GM12865 (cell line): ENCODE measurements at regions not wholly inside any gene's neighbourhood (a gene's known extent, or its start where the extent isn't known, plus 50 kb on each side); places are given as distances from the start of the nearest gene placed in this dataset.

Experiments
- DNase-seq: peaks from one replicate; pipeline ENCODE4 v3.0.0; 2010; ENCODE audit warnings: low read depth
- H3K4me3 ChIP-seq: 2 replicates; pipeline ENCODE4 v1.5.1; 2011; ENCODE audit warnings: mild to moderate bottlenecking, low read depth, low read length, control low read depth
- CTCF ChIP-seq: IDR thresholded peaks from 2 replicates; pipeline ENCODE4 v1.5.1; 2011; ENCODE audit warnings: low read length, control low read depth, low read depth, inconsistent platforms; ENCODE audit not compliant: insufficient read depth; ENCODE audit errors: missing control alignments

- no peak for DNase-seq
- H3K4me3 ChIP-seq: no peak overlapping the region
- no peak for TF ChIP-seq CTCF
These were observed 126.9 kb upstream of the UST start for GRCh38 chr6:148619891-148620290.

GRCh38 chr6:148620579-148621298, 126.1 kb upstream of the UST start:
- no peak overlapping the region for H3K4me3 ChIP-seq
- peak; percentile 51 for DNase-seq
- no peak for TF ChIP-seq CTCF

DNA sequence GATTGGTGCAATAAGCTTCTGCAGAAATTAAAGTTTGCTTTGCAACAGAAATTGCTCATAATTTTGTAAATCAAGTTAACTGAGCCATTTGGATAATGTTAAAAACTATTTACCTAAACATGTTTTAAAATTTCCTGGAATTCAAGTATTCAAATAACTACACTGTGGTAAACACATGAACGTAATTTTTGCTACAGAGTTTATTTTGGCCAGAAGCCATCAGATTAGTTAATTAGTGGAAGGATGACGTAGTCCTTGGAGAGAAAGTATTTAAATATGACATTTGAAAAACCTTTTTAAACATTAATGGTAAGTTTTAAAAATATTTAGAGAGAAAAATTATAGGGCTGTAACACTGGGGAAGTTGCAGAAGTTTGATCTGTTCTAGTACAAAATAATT, 121.2 kb upstream of the UST start:
- no peak overlapping the region for H3K4me3 ChIP-seq
- TF ChIP-seq CTCF: no peak
- DNase-seq: no peak

DNA sequence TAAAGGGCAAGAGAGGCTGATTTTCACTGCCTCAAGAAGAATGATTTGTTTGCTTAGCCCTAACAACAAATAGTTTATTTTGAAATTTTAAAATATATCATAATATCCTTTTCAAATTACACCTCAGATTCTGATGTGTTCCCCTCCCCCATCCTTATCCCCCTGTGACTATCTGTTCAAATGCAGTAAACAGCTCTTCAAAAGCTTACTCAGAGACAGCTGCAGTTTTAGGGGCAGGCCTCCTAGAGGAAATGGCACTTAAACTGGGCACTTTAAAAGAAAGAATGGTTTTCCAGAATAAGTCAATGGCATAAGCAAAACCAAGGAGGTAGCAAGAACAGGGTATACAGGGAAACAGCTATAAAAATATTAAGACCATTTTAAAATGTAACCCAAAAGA, 118.6 kb upstream of the UST start:
- no peak for DNase-seq
- H3K4me3 ChIP-seq: no peak overlapping the region
- no peak for TF ChIP-seq CTCF

DNA sequence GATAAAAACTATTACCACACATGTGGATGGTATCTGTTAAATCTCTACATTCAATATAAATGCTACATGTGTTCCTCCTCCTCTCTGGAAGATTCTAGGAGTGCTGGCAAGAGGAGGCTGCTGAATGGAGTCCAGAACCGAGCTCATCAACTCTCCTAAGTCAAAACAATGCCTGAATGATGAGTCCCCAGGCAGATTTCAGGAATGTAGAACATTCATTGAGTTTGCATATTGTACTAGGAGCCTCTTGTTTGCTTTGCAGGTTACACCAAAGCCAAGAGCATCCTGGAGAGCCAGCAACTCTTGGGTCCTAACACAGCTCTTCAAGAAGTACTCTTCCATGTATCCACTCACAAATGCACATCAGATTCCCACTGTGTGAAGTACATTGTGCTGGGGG, 117.6 kb upstream of the UST start:
- no peak for DNase-seq
- no peak for TF ChIP-seq CTCF
- H3K4me3 ChIP-seq: no peak overlapping the region

GRCh38 chr6:148629592-148630465, 117.0 kb upstream of the UST start:
- H3K4me3 ChIP-seq: no peak overlapping the region
- no peak for DNase-seq
- TF ChIP-seq CTCF: no peak
